GM23248 (cell line): ENCODE measurements at regions not wholly inside any gene's neighbourhood (a gene's known extent, or its start where the extent isn't known, plus 50 kb on each side); places are given as distances from the start of the nearest gene placed in this dataset.

Source experiments
- EZH2 ChIP-seq: fragments of 200-600 bp; sonication (generic); IDR thresholded peaks from 2 replicates; pipeline ENCODE4 v1.6.1; 2018; ENCODE audit warnings: antibody characterized with exemption, mild to moderate bottlenecking; ENCODE audit not compliant: insufficient read depth, poor library complexity, severe bottlenecking
- EZH2phosphoT487 ChIP-seq: fragments of 200-600 bp; sonication (generic); IDR thresholded peaks from 2 replicates; pipeline ENCODE4 v1.6.1; 2018; ENCODE audit warnings: antibody characterized with exemption, moderate library complexity, mild to moderate bottlenecking, low read depth; ENCODE audit not compliant: insufficient read depth

DNA sequence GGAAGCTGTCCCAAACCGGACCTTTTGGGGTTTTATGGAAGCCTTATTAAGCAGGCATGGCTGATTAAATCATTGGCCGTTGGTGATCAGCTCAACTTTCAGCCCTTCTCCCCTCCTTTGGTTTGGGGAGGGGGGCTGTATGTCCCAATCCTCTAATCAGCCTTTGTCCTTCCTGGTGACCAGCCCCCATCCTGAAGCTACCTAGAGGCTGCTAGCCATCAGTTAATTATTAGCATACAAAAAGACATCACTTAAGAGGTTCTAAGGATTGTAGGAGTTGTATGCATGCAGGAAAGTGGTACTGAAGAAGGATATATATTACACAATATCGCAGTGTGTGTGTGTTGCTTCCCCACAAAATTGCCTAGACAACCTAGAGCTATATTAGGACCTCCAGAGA, 553.3 kb upstream of the FZD8 start:
- TF ChIP-seq EZH2phosphoT487 = no peak
- TF ChIP-seq EZH2 = no peak
